DMS 273 treated with DMSO at 0.1 percent for 48 hours (cell line): ENCODE measurements at regions not wholly inside any gene's neighbourhood (a gene's known extent, or its start where the extent isn't known, plus 50 kb on each side); places are given as distances from the start of the nearest gene placed in this dataset.
"Not testable (repeated sequence)": the region's sequence is repeated elsewhere in the genome, so short reads cannot be mapped to it uniquely, and the experiment has no call there.

Source experiments
- DNase-seq: peaks from one replicate; lab custom pipeline; 2025; lab: John Stamatoyannopoulos, UW

DNA sequence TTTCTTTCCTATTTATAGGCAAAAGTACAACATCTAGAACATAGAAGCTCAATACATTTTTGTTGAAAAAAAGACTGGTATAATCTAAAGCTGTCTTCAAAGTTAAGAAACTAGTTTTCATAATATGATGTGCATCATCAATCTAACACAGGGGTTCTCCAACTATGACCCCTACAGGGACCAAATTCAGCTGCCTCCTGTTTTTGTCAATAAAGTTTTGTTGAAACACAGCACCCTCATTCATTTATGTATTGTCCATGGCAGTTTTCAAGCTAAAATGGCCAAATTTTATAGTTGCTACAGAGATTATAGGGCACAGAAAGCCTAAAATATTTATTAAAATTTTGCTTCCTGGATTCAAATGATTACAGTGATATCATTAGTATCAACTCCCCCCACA is 452.9 kb downstream of the CCER1 start:
- DNase-seq, result no peak

GRCh38 chr12:90501412-90501811 is 453.6 kb downstream of the CCER1 start:
- no peak for DNase-seq

DNA sequence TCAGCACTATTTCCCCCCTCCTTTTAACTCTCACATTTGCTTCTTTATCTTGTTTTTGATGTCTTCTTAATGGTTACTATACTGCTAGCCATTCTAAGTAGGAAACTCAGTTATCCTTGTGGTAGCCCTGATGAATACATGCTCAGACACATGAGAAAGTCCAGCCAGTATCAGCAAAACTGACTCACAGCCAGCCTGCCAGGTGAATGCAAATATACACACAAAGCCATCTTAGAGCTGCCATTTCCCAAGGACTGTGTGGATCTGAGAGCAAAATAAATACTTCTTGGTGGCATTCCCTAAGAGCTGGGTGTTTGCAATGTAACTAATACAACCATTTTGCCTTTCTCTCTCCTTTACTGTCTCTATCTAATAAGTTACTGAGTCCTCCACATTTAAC is 455.2 kb downstream of the CCER1 start:
- no peak for DNase-seq

- DNase-seq, result no peak
Observed at GRCh38 chr12:90497923-90498545, 456.9 kb downstream of the CCER1 start.

- DNase-seq, result no peak
Observed at GRCh38 chr12:90490355-90490754, 464.6 kb downstream of the CCER1 start.

GRCh38 chr12:90489141-90489540 is 465.8 kb downstream of the CCER1 start:
- DNase-seq, result no peak

DNA sequence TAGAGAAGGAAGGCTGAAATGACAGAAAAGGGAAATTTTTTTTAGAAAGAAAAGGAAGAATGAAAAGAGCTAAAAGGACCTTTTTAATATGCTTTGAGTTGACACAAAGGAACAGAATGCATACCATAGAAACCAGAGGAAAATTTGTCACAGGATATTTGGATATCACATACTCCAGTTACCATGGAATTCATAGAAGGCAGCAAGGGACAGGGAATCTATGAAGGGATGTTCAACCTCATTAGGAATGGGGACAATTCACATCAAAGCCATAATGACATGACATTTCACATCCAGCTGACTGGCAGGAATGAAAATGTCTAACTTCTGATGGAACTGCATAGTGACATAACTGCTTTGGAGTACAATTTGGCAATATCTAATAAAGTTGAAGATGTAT is 469.4 kb downstream of the CCER1 start:
- no peak for DNase-seq

GRCh38 chr12:90484094-90484493 is 470.9 kb downstream of the CCER1 start:
- DNase-seq, result no peak

DNA sequence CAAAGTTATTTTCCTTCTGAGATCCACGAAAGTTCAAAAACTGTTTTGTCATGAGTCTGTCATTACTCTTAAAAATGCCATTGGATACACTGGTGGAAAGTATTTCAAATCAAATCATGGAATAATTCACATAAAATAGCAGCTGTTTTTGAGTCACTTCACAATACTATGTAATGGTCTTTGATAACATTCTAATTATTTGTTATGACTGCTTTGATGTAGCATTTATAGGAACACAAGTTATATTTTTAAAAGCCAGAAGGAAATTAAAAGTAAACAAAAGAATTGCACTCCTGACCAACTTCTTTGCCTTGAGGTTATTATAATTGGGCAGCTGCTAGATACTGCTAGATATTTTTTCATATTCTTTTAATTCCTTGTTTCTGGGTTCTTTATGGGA is 473.2 kb downstream of the CCER1 start:
- DNase-seq, result no peak

DNA sequence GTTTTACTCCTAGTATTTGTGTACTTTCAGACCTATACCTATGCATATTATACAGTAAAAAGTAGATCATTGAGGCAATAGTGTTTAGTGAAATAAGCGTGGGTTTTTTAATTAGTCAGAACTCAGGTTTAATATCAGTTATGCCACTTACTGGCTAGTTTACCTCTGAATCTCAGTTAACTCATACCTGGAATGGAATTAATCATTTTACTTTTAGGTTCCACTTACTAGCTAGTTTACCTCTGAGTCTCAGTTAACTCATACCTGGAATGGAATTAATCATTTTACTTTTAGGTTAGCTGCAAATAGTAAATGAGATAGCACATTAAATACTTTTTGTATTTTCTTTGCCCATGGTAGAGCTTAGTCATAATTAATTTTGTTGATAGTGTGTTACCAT is 475.7 kb downstream of the CCER1 start:
- no peak for DNase-seq

GRCh38 chr12:90473831-90474230 is 481.1 kb downstream of the CCER1 start:
- no peak for DNase-seq

DNA sequence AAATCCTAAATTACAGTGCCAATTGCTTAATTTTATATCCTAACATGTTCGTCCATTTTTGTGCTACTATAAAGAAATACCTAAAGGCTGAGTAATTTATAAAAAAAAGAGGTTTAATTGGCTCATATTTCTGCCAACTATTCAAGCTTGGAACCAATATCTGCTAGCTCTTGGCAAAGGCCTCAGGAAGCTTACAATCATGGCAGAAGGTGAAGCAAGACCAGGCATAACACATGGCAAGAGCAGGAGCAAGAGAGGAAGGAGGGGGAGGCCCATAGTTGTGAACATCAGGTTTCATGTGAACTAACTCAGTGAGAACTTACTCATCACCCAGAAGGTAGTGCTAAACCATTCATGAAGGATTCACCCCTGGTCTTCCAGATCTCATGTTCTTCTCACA is 494.3 kb downstream of the CCER1 start:
- no peak for DNase-seq

GRCh38 chr12:90456248-90456647 is 498.7 kb downstream of the CCER1 start:
- DNase-seq, result no peak

DNA sequence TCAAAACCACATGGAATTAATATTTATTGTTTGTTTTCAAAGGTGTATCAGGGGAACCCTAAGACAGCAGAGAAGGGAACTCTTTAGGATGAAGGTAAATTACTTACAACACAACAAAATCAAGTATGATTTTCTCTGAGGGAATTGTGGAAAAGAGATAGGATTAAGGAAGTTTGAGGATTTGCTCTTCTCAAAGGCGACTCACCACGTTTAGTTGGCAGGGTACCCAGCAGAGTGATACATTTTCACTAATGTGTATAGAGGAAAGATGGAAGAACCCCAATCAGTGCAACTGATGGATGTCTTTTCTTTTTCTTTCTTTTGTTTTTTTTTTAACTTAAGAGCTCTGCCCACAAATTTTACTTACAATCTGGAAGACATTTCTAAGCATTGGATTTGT is 499.2 kb downstream of the CCER1 start:
- no peak for DNase-seq

DNA sequence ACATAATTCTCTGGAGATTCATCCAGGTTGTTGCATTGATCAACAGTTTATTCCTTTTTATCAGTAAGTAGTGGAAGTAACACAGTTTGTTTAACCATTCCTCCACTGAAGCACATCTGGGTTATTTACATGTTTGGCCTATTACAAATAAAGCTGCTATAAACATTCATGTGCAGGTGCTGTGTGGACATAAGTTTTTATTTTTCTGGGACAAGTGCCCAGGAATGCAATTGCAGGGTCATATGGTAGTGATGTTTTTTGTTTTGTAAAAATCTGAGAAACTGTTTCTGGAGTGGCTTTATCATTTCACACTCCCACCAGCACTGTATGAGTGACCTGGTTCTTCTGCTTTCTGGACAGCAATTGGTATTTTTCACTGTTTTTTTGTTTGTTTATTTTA is 505.4 kb downstream of the CCER1 start:
- no peak for DNase-seq

DNA sequence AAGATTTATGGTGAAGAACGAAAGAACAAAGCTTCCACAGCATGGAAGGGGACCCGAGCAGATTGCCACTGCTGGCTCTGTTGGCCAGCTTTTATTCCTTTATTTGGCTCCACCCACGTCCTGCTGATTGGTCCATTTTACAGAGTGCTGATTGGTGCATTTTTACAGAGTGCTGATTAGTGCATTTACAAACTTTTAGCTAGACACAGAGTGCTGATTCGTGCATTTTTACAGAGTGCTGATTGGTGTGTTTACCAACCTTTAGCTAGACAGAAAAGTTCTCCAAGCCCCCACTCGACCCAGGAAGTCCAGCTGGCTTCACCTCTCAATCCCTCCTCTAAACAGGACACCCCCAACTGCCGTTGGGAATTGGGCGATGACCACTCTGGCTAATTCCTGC is 511.5 kb downstream of the CCER1 start:
- DNase-seq, result not testable (repeated sequence)

- no peak for DNase-seq
Observed at GRCh38 chr12:90441431-90441830, 513.5 kb downstream of the CCER1 start.

GRCh38 chr12:90428881-90429280 is 526.1 kb downstream of the CCER1 start:
- DNase-seq, result no peak

GRCh38 chr12:90428465-90428864 is 526.5 kb downstream of the CCER1 start:
- DNase-seq, result no peak

GRCh38 chr12:90423965-90424364 is 531.0 kb downstream of the CCER1 start:
- DNase-seq, result no peak

- DNase-seq, result no peak
Observed at GRCh38 chr12:90410962-90411361, 544.0 kb downstream of the CCER1 start.

- no peak for DNase-seq
Observed at GRCh38 chr12:90407841-90408240, 547.1 kb downstream of the CCER1 start.

DNA sequence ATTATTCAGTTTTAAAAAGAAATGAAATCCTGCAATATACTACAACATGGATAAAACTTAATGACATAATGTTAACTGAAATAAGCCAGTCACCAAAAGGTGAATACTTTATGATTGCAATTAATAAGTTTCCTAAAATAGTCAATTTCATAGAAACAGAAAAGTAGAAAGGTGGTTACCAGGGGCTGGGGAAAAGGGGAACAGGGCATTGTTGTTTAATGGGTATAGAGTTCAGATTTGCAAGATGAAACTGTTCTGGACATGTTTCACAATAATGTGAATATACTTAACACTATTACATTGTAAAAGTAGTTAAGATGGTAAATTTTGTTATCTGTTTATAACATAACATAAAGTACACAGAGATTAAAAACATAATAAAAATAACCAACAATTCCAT is 550.9 kb downstream of the CCER1 start:
- DNase-seq, result no peak

DNA sequence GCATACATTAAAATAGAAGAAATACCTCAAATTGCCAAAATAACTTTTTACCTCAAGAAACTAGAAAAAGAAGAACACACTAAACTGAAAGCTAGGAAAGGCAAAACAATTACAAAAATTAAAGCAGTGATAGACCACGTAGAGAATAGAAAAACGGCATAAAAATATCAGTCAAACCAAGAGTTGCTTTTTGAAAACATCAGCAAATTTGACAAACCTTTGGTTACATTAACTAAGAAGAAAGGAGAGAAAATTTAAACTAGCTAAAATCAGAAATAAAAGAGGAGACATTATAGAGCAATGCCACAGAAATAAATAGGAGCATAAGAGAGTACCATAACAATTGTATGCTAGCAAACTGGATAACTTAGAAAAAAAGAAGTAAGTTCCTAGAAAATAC is 553.8 kb downstream of the CCER1 start:
- no peak for DNase-seq

- no peak for DNase-seq
Observed at GRCh38 chr12:90399357-90399756, 555.6 kb downstream of the CCER1 start.
